Suprapubic skin (tissue), 4 donors: ENCODE measurements at regions not wholly inside any gene's neighbourhood (a gene's known extent, or its start where the extent isn't known, plus 50 kb on each side); places are given as distances from the start of the nearest gene placed in this dataset.
"Not testable (repeated sequence)": the region's sequence is repeated elsewhere in the genome, so short reads cannot be mapped to it uniquely, and the experiment has no call there.

ENCODE experiments used
- DNase-seq, 2 donors: peaks; one replicate each; pipeline ENCODE4 v3.0.0-alpha.2; 2019; ENCODE audit warnings: low spot score in 2 of 2
- H3K27ac ChIP-seq: fragments of 200-600 bp; sonication (generic); one replicate; pipeline ENCODE4 v1.5.1; 2019
- H3K27me3 ChIP-seq: fragments of 200-600 bp; sonication (generic); one replicate; pipeline ENCODE4 v1.5.1; 2019
- H3K36me3 ChIP-seq: fragments of 200-600 bp; sonication (generic); one replicate; pipeline ENCODE4 v1.5.1; 2019
- H3K4me1 ChIP-seq: fragments of 200-600 bp; sonication (generic); one replicate; pipeline ENCODE4 v1.5.1; 2019
- H3K4me3 ChIP-seq: fragments of 200-600 bp; sonication (generic); one replicate; pipeline ENCODE4 v1.5.1; 2019; ENCODE audit warnings: mild to moderate bottlenecking
- H3K9me3 ChIP-seq: fragments of 200-600 bp; sonication (generic); one replicate; pipeline ENCODE4 v1.5.1; 2019
- EP300 ChIP-seq: sonication (generic); formaldehyde crosslinking; IDR thresholded peaks from one replicate; pipeline ENCODE4 v1.6.1; 2017; ENCODE audit warnings: antibody characterized with exemption
- POLR2A ChIP-seq, 2 donors: fragments of 450-650 bp; IDR thresholded peaks; one replicate each; pipeline ENCODE4 v1.6.1; 2017; ENCODE audit warnings: antibody characterized with exemption in 2 of 2, mild to moderate bottlenecking in 2 of 2, moderate library complexity in 2 of 2
- POLR2AphosphoS5 ChIP-seq, 3 donors: sonication (generic); formaldehyde crosslinking; IDR thresholded peaks; one replicate each; pipeline ENCODE4 v1.6.1; 2017; ENCODE audit warnings: antibody characterized with exemption in 3 of 3
- WGBS: methylation state at CpG from one replicate; pipeline ENCODE4 v1.1.5; 2018; 5-methylcytosine and 5-hydroxymethylcytosine counted together
- TF ChIP-seq, protein P1 (sequence below), 2 donors: fragments of 200-600 bp in 1 of 2; fragments of 450-650 bp in 1 of 2; sonication (generic) in 1 of 2; IDR thresholded peaks; one replicate each; pipeline ENCODE4 v1.5.1; 2016 to 2019; ENCODE audit warnings: antibody characterized with exemption in 2 of 2, mild to moderate bottlenecking in 1 of 2, moderate library complexity in 1 of 2

DNA sequence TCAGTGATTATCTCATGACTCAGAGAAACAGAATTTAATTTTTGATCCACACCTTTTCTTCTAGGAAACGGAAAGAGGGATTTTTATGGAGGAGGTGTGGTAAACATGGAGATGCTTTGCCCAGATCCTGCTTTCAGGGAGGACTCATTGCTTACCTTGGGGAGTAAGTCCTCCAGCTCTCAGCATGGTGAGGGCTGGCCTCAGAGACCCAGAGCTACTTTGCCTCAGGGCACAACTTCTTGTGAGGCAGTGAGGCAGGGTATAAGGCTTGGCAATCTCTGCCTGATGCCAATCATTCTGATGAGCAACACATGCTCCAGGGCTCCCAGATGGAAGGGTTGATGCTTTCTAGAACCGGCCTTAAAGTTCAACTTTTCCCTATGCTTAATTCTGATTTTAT is 189.9 kb upstream of the DCC start:
- H3K36me3 ChIP-seq = no peaks in the 10 kb centered on the region
- H3K4me3 ChIP-seq = no peak overlapping the region
- H3K27me3 ChIP-seq = no peaks in the 10 kb centered on the region
- no peaks in the 10 kb centered on the region for H3K4me1 ChIP-seq
- 67% methylated on average over 2 of the region's 2 CpGs for WGBS
- H3K27ac ChIP-seq = no peak overlapping the region
- no peak for DNase-seq
- peaks cover 5% of the 10 kb centered on the region for H3K9me3 ChIP-seq
- TF ChIP-seq, protein P1, sequence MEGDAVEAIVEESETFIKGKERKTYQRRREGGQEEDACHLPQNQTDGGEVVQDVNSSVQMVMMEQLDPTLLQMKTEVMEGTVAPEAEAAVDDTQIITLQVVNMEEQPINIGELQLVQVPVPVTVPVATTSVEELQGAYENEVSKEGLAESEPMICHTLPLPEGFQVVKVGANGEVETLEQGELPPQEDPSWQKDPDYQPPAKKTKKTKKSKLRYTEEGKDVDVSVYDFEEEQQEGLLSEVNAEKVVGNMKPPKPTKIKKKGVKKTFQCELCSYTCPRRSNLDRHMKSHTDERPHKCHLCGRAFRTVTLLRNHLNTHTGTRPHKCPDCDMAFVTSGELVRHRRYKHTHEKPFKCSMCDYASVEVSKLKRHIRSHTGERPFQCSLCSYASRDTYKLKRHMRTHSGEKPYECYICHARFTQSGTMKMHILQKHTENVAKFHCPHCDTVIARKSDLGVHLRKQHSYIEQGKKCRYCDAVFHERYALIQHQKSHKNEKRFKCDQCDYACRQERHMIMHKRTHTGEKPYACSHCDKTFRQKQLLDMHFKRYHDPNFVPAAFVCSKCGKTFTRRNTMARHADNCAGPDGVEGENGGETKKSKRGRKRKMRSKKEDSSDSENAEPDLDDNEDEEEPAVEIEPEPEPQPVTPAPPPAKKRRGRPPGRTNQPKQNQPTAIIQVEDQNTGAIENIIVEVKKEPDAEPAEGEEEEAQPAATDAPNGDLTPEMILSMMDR (IDR thresholded peaks at IDR 0.05) = no peak
- TF ChIP-seq POLR2AphosphoS5 (IDR thresholded peaks at IDR 0.05) = no peak
- TF ChIP-seq EP300 = no peak
- TF ChIP-seq POLR2A (IDR thresholded peaks at IDR 0.05) = no peak

DNA sequence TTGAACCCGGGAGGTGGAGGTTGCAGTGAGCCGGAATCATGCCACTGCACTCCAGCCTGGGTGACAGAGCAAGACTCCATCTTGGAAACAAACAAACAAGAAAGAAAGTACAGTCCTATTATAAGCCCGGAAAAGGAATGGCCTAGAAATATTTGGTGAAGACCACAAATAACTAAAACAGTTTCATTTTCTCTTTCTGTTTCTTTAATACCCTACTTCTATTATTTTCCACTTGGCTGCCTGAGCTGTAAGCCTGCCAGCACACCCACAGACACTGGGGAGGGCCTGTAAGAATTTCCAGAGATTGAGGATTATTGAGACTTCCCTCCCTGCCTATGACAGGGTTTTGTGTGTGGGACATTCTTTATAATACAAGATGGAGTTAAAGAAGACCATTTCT is 188.0 kb upstream of the DCC start:
- DNase-seq = no peak
- H3K4me3 ChIP-seq = no peak overlapping the region
- H3K27me3 ChIP-seq = no peaks in the 10 kb centered on the region
- TF ChIP-seq EP300 = no peak
- TF ChIP-seq POLR2A (IDR thresholded peaks at IDR 0.05) = no peak
- TF ChIP-seq, protein P1 (IDR thresholded peaks at IDR 0.05) = no peak
- TF ChIP-seq POLR2AphosphoS5 (IDR thresholded peaks at IDR 0.05) = no peak
- no peaks in the 10 kb centered on the region for H3K4me1 ChIP-seq
- H3K27ac ChIP-seq = no peak overlapping the region
- H3K9me3 ChIP-seq = peaks cover 5% of the 10 kb centered on the region
- no peaks in the 10 kb centered on the region for H3K36me3 ChIP-seq
- WGBS = 81% methylated on average over 3 of the region's 3 CpGs

DNA sequence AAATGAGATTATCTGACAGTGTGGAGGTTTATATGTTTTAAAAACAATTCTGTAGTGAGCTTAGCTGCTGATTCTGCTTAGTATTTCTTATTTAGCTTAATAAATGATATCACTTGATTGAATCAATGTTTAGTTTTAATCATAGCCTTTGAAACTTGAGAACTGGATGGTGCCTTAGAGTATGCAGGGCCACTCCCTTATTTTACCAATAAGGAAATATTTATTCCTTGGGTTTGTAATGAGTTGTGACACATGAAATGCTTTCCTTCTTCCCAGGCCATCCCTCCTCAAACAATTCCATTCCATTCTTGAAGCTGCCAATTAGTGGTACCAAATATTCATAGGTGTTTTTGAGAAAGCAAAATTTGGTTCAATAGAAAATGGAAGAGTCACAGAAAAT is 183.8 kb upstream of the DCC start:
- no peak for DNase-seq
- Histone ChIP-seq H3K36me3 (no peaks in the 10 kb centered on the region), H3K27ac (no peak overlapping the region), H3K4me3 (no peak overlapping the region), H3K9me3 (peaks cover 4% of the 10 kb centered on the region), H3K27me3 (no peaks in the 10 kb centered on the region), H3K4me1 (no peaks in the 10 kb centered on the region)
- TF ChIP-seq POLR2A (IDR thresholded peaks at IDR 0.05) (no peak), EP300 (no peak), POLR2AphosphoS5 (IDR thresholded peaks at IDR 0.05) (no peak)
- TF ChIP-seq, protein P1 (IDR thresholded peaks at IDR 0.05) = no peak

GRCh38 chr18:52160636-52161035 is 179.4 kb upstream of the DCC start:
- TF ChIP-seq POLR2A (IDR thresholded peaks at IDR 0.05) = no peak
- Histone ChIP-seq H3K9me3 (peaks cover 16% of the 10 kb centered on the region), H3K27me3 (no peaks in the 10 kb centered on the region), H3K36me3 (no peaks in the 10 kb centered on the region), H3K4me1 (no peaks in the 10 kb centered on the region), H3K27ac (no peak overlapping the region), H3K4me3 (no peak overlapping the region)
- 65% methylated on average over 2 of the region's 2 CpGs for WGBS
- no peak for DNase-seq

DNA sequence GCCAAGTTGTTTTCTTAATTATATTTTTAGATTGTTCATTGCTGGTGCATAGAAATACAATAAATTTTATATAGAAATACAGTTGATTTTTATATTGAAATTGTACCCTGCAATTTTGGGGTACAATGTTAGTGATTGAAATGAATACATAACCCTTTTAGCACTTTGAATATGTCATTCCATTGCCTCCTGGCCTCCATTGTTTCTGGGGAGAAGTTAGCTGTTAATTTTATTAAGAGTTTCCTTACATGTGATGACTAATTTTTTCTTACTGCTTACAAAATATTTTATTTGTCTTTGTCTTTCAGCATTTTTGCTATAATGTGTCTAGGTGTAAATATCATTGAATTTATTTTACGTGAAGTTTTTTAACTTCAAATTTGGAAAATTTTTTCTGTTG is 176.5 kb upstream of the DCC start:
- no peaks in the 10 kb centered on the region for H3K27me3 ChIP-seq
- no peak for DNase-seq
- WGBS = 97% methylated on average over 1 of the region's 1 CpG

GRCh38 chr18:52168131-52168530 is 171.9 kb upstream of the DCC start:
- WGBS = 96% methylated on average over 3 of the region's 3 CpGs
- not testable (repeated sequence) for H3K27me3 ChIP-seq, H3K4me3 ChIP-seq, DNase-seq, H3K27ac ChIP-seq, H3K9me3 ChIP-seq, H3K36me3 ChIP-seq, H3K4me1 ChIP-seq

More for the DNA sequence above, 176.5 kb upstream of the DCC start:
- peaks cover 14% of the 10 kb centered on the region for H3K9me3 ChIP-seq
- H3K27ac ChIP-seq = no peak overlapping the region
- H3K4me1 ChIP-seq = no peaks in the 10 kb centered on the region
- H3K36me3 ChIP-seq = no peaks in the 10 kb centered on the region
- TF ChIP-seq POLR2AphosphoS5 (IDR thresholded peaks at IDR 0.05) (no peak), POLR2A (IDR thresholded peaks at IDR 0.05) (no peak), EP300 (no peak)
- TF ChIP-seq, protein P1 (IDR thresholded peaks at IDR 0.05) = no peak
- H3K4me3 ChIP-seq = no peak overlapping the region
